ENCODE measurements at regions not wholly inside any gene's neighbourhood (a gene's known extent, or its start where the extent isn't known, plus 50 kb on each side); places are given as distances from the start of the nearest gene placed in this dataset.

DNA sequence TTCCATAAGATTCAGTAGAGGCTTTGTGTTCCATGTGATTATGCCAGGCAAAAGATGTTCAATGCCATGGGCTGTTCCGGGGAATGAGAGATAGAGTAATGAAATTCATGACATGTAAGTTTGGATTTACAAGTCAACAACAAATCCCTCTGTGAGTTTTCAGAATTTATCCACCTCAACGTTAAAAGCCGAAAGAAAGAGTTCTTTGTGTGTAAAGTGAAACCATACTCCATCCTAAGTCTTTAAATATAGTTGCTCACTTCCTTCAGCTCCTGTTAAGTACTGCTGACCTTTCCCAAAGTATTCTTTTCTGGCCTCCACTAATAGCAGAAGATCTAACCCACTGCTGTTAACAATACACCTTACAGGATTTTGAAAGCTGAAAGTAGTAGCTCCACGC lies 190.0 kb downstream of the TMX1 start:
- TF ChIP-seq, protein P1, sequence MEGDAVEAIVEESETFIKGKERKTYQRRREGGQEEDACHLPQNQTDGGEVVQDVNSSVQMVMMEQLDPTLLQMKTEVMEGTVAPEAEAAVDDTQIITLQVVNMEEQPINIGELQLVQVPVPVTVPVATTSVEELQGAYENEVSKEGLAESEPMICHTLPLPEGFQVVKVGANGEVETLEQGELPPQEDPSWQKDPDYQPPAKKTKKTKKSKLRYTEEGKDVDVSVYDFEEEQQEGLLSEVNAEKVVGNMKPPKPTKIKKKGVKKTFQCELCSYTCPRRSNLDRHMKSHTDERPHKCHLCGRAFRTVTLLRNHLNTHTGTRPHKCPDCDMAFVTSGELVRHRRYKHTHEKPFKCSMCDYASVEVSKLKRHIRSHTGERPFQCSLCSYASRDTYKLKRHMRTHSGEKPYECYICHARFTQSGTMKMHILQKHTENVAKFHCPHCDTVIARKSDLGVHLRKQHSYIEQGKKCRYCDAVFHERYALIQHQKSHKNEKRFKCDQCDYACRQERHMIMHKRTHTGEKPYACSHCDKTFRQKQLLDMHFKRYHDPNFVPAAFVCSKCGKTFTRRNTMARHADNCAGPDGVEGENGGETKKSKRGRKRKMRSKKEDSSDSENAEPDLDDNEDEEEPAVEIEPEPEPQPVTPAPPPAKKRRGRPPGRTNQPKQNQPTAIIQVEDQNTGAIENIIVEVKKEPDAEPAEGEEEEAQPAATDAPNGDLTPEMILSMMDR (conservative IDR thresholded peaks at IDR 0.05 in 1 of 2, IDR thresholded peaks at IDR 0.05 in 1 of 2; ENCODE audit: low read depth in 1 of 2, low read length in 2 of 2), result no peak
- no peak for TF ChIP-seq EZH2 (IDR thresholded peaks at IDR 0.05; ENCODE audit: low read length, missing control alignments)
- H3K9me3 ChIP-seq (ENCODE audit: control insufficient read depth, insufficient read depth, low read depth, low read length), result no peaks in the 10 kb centered on the region
- no peaks in the 10 kb centered on the region for H3K36me3 ChIP-seq (ENCODE audit: control insufficient read depth, insufficient read depth, low read length)
- no peaks in the 10 kb centered on the region for H3K79me2 ChIP-seq (ENCODE audit: control insufficient read depth, insufficient read depth, low read length)
- DNase-seq (ENCODE audit: low read depth in 2 of 2), result peak in 1 of 2 donors; percentile 7
- no peak overlapping the region for H3K4me3 ChIP-seq (replicated peaks in 1 of 4; ENCODE audit: control extremely low read depth in 1 of 4, insufficient read depth in 1 of 4, low read depth in 3 of 4, low read length in 4 of 4)
- H2AFZ ChIP-seq (ENCODE audit: low read length), result peak overlapping the region; percentile 34
- H4K20me1 ChIP-seq (ENCODE audit: control insufficient read depth, extremely low read depth, insufficient read depth, low read length), result no peaks in the 10 kb centered on the region
- H3K4me2 ChIP-seq (ENCODE audit: extremely low read depth, insufficient read depth, low read length), result peak overlapping the region; percentile 23
- H3K27me3 ChIP-seq (ENCODE audit: control insufficient read depth, insufficient read depth, low read length), result no peaks in the 10 kb centered on the region
- no peak overlapping the region for H3K27ac ChIP-seq (ENCODE audit: insufficient read depth, low read length)
- no peak overlapping the region for H3K9ac ChIP-seq (ENCODE audit: insufficient read depth, low read length)
- peaks cover 6% of the 10 kb centered on the region for H3K4me1 ChIP-seq (ENCODE audit: control insufficient read depth, extremely low read depth, insufficient read depth, low read length)

DNA sequence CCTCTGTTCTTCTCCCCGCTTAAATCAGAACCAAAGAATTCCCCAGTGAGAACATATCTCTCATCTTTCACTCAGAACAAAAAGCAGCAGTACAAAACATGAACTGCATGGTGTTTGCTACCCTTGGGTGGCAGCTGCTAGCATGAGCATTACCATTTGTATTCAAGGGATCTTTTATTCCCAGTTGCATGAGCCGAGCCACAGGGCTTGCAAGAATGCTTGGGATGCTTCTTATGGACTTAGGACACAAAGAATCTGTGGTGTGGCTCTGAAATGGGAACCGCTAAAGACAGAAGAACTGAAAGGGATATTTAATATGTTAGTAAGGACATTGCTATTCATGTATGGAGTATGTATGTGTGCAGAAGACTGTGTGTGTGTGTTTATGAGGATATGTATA lies 190.6 kb downstream of the TMX1 start:
- no peak overlapping the region for H3K4me2 ChIP-seq (ENCODE audit: extremely low read depth, insufficient read depth, low read length)

DNA sequence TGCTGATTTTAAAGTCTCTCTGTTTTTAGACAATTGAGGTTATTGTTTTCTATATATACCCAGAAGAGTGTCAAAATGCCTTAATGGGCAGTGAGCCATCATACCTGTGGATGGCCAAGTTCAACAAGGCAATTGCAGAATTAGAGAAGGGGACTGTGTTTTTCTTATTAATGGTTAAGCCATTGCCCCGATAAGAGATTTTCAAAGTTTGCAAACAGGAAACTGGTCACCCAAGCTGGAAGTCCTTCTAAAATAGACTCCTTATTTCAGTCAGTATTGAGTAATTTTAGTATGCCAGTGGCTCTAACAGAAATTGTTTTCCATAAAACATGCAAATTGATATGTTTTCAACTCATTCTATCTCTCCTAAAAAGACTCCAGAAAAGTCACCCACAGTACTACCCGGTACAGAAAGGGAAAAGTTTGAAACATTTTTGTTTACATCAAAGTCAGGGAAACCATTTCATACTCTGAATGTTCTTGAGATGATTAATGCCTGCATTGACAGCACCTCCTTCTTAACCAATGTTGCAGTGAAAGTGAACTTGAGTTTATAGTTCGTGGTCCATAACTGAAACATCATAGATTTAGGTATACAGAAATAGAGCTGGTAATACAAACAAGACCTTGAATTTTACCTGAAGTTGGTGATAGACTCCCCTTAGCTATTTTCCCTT lies 191.1 kb downstream of the TMX1 start:
- Histone ChIP-seq H4K20me1 (ENCODE audit: control insufficient read depth, extremely low read depth, insufficient read depth, low read length) (no peaks in the 10 kb centered on the region), H3K79me2 (ENCODE audit: control insufficient read depth, insufficient read depth, low read length) (no peaks in the 10 kb centered on the region), H3K27ac (ENCODE audit: insufficient read depth, low read length) (no peak overlapping the region), H3K27me3 (ENCODE audit: control insufficient read depth, insufficient read depth, low read length) (no peaks in the 10 kb centered on the region), H2AFZ (ENCODE audit: low read length) (no peak overlapping the region), H3K9me3 (ENCODE audit: control insufficient read depth, insufficient read depth, low read depth, low read length) (no peaks in the 10 kb centered on the region), H3K4me3 (replicated peaks in 1 of 4; ENCODE audit: control extremely low read depth in 1 of 4, insufficient read depth in 1 of 4, low read depth in 3 of 4, low read length in 4 of 4) (no peak overlapping the region), H3K4me1 (ENCODE audit: control insufficient read depth, extremely low read depth, insufficient read depth, low read length) (peaks cover 4% of the 10 kb centered on the region), H3K9ac (ENCODE audit: insufficient read depth, low read length) (no peak overlapping the region), H3K4me2 (ENCODE audit: extremely low read depth, insufficient read depth, low read length) (no peak overlapping the region), H3K36me3 (ENCODE audit: control insufficient read depth, insufficient read depth, low read length) (no peaks in the 10 kb centered on the region)
- DNase-seq (ENCODE audit: low read depth in 2 of 2), result no peak
- TF ChIP-seq EZH2 (IDR thresholded peaks at IDR 0.05; ENCODE audit: low read length, missing control alignments), result no peak
- TF ChIP-seq, protein P1 (conservative IDR thresholded peaks at IDR 0.05 in 1 of 2, IDR thresholded peaks at IDR 0.05 in 1 of 2; ENCODE audit: low read depth in 1 of 2, low read length in 2 of 2), result no peak

More for the DNA sequence above, 190.6 kb downstream of the TMX1 start:
- H3K4me3 ChIP-seq (replicated peaks in 1 of 4; ENCODE audit: control extremely low read depth in 1 of 4, insufficient read depth in 1 of 4, low read depth in 3 of 4, low read length in 4 of 4), result no peak overlapping the region
- H2AFZ ChIP-seq (ENCODE audit: low read length), result peak overlapping the region; percentile 13
- H3K79me2 ChIP-seq (ENCODE audit: control insufficient read depth, insufficient read depth, low read length), result no peaks in the 10 kb centered on the region
- no peaks in the 10 kb centered on the region for H3K27me3 ChIP-seq (ENCODE audit: control insufficient read depth, insufficient read depth, low read length)
- peak in 1 of 2 donors; percentile 69 for DNase-seq (ENCODE audit: low read depth in 2 of 2)
- no peak overlapping the region for H3K9ac ChIP-seq (ENCODE audit: insufficient read depth, low read length)
- H4K20me1 ChIP-seq (ENCODE audit: control insufficient read depth, extremely low read depth, insufficient read depth, low read length), result no peaks in the 10 kb centered on the region
- H3K9me3 ChIP-seq (ENCODE audit: control insufficient read depth, insufficient read depth, low read depth, low read length), result no peaks in the 10 kb centered on the region
- no peak for TF ChIP-seq EZH2 (IDR thresholded peaks at IDR 0.05; ENCODE audit: low read length, missing control alignments)
- TF ChIP-seq, protein P1 (conservative IDR thresholded peaks at IDR 0.05 in 1 of 2, IDR thresholded peaks at IDR 0.05 in 1 of 2; ENCODE audit: low read depth in 1 of 2, low read length in 2 of 2), result no peak
- peaks cover 4% of the 10 kb centered on the region for H3K4me1 ChIP-seq (ENCODE audit: control insufficient read depth, extremely low read depth, insufficient read depth, low read length)
- H3K36me3 ChIP-seq (ENCODE audit: control insufficient read depth, insufficient read depth, low read length), result no peaks in the 10 kb centered on the region
- no peak overlapping the region for H3K27ac ChIP-seq (ENCODE audit: insufficient read depth, low read length)

All from fibroblast of lung (primary cell).